ENCODE measurements at regions not wholly inside any gene's neighbourhood (a gene's known extent, or its start where the extent isn't known, plus 50 kb on each side); places are given as distances from the start of the nearest gene placed in this dataset.

- Histone ChIP-seq H3K27me3 (ENCODE audit: insufficient read depth, poor library complexity, severe bottlenecking) (no peaks in the 10 kb centered on the region), H3K27ac (replicated peaks) (no peak overlapping the region), H3K4me3 (replicated peaks; ENCODE audit: insufficient read depth, low read length) (no peak overlapping the region)
- no peak for DNase-seq (ENCODE audit: low read depth in 1 of 2, low spot score in 1 of 2)
- TF ChIP-seq SPI1 (IDR thresholded peaks at IDR 0.05; ENCODE audit: borderline replicate concordance, low read depth) = no peak
- no peak for TF ChIP-seq REST (IDR thresholded peaks at IDR 0.05; ENCODE audit: insufficient replicate concordance, low read depth)
- TF ChIP-seq GABPA (IDR thresholded peaks at IDR 0.05; ENCODE audit: low read depth) = no peak
- TF ChIP-seq CTCF (IDR thresholded peaks at IDR 0.05; ENCODE audit: insufficient read depth, low read length) = no peak
- TF ChIP-seq POLR2AphosphoS5 (IDR thresholded peaks at IDR 0.05; ENCODE audit: low read depth) = no peak
Measured at GRCh38 chr12:42793166-42793565, 203.6 kb upstream of the PRICKLE1 start.

DNA sequence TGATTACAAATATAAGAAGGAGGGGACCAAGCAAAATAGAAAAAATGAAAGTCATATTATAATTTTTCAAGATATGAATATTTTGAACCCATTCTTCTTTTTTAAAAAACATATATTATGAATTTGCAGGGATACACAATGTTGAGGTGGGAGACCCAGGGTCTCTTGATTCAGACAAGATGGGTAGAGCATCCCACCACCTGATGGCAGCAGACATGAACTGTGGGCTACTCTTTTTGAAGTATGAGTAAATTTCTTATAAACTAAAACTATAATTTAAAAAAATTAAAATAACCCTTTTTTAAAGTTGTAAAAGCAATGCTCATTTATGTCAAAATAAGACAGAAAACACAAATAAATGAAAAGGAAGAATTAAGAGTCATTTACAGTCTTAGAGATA, 202.7 kb upstream of the PRICKLE1 start:
- no peaks in the 10 kb centered on the region for H3K27me3 ChIP-seq (ENCODE audit: insufficient read depth, poor library complexity, severe bottlenecking)
- DNase-seq (ENCODE audit: low read depth in 1 of 2, low spot score in 1 of 2) = no peak
- no peak overlapping the region for H3K4me3 ChIP-seq (replicated peaks; ENCODE audit: insufficient read depth, low read length)
- H3K27ac ChIP-seq (replicated peaks) = no peak overlapping the region
- TF ChIP-seq REST (IDR thresholded peaks at IDR 0.05; ENCODE audit: insufficient replicate concordance, low read depth) = no peak
- TF ChIP-seq SPI1 (IDR thresholded peaks at IDR 0.05; ENCODE audit: borderline replicate concordance, low read depth) = no peak
- no peak for TF ChIP-seq CTCF (IDR thresholded peaks at IDR 0.05; ENCODE audit: insufficient read depth, low read length)
- no peak for TF ChIP-seq POLR2AphosphoS5 (IDR thresholded peaks at IDR 0.05; ENCODE audit: low read depth)
- TF ChIP-seq GABPA (IDR thresholded peaks at IDR 0.05; ENCODE audit: low read depth) = no peak

- Histone ChIP-seq H3K27me3 (ENCODE audit: insufficient read depth, poor library complexity, severe bottlenecking) (no peaks in the 10 kb centered on the region), H3K4me3 (replicated peaks; ENCODE audit: insufficient read depth, low read length) (no peak overlapping the region), H3K27ac (replicated peaks) (no peak overlapping the region)
- DNase-seq (ENCODE audit: low read depth in 1 of 2, low spot score in 1 of 2) = no peak
- TF ChIP-seq POLR2AphosphoS5 (IDR thresholded peaks at IDR 0.05; ENCODE audit: low read depth) = no peak
- TF ChIP-seq REST (IDR thresholded peaks at IDR 0.05; ENCODE audit: insufficient replicate concordance, low read depth) = no peak
- no peak for TF ChIP-seq GABPA (IDR thresholded peaks at IDR 0.05; ENCODE audit: low read depth)
- no peak for TF ChIP-seq CTCF (IDR thresholded peaks at IDR 0.05; ENCODE audit: insufficient read depth, low read length)
- no peak for TF ChIP-seq SPI1 (IDR thresholded peaks at IDR 0.05; ENCODE audit: borderline replicate concordance, low read depth)
Measured at GRCh38 chr12:42791399-42791798, 201.9 kb upstream of the PRICKLE1 start.

All from HL-60 (cell line).